CD14-positive monocyte (primary cell): ENCODE measurements at regions not wholly inside any gene's neighbourhood (a gene's known extent, or its start where the extent isn't known, plus 50 kb on each side); places are given as distances from the start of the nearest gene placed in this dataset.
A peak's percentile ranks its signal among the peaks of the same experiment; 100 is the strongest.

ENCODE experiments used
- DNase-seq, 3 donors: peaks; one replicate each; pipeline ENCODE4 v3.0.0-alpha.2; 2011 to 2022
- H2AFZ ChIP-seq: 2 replicates; pipeline ENCODE4 v1.6.0; 2012; ENCODE audit warnings: mild to moderate bottlenecking, low read depth, low read length, inconsistent platforms; ENCODE audit not compliant: insufficient read depth, poor library complexity, severe bottlenecking
- H3K27ac ChIP-seq, 2 donors: 1 replicate in 1 of 2; 2 replicates in 1 of 2; pipeline ENCODE4 v1.5.1; 2012 to 2013; ENCODE audit warnings: low read length in 2 of 2, control low read depth in 1 of 2, inconsistent platforms in 1 of 2, low read depth in 1 of 2, mild to moderate bottlenecking in 1 of 2
- H3K27me3 ChIP-seq, 2 donors: one replicate each; pipeline versions ENCODE4 v1.6.0 to v1.6.1; 2011 to 2013; ENCODE audit warnings: low read length in 2 of 2; ENCODE audit not compliant: control insufficient read depth in 2 of 2, insufficient read depth in 2 of 2
- H3K36me3 ChIP-seq, 2 donors: replicated peaks in 1 of 2; 1 replicate in 1 of 2; 2 replicates in 1 of 2; pipeline versions ENCODE4 v1.5.1 to v1.6.1; 2012 to 2013; ENCODE audit warnings: low read length in 2 of 2, control low read depth in 1 of 2, inconsistent platforms in 1 of 2, mild to moderate bottlenecking in 1 of 2; ENCODE audit not compliant: insufficient read depth in 2 of 2, control insufficient read depth in 1 of 2
- H3K4me1 ChIP-seq, 2 donors: 1 replicate in 1 of 2; 2 replicates in 1 of 2; pipeline versions ENCODE4 v1.5.1 to v1.6.1; 2012 to 2013; ENCODE audit warnings: low read length in 2 of 2, control low read depth in 1 of 2, inconsistent platforms in 1 of 2, mild to moderate bottlenecking in 1 of 2, moderate library complexity in 1 of 2; ENCODE audit not compliant: insufficient read depth in 2 of 2, control insufficient read depth in 1 of 2
- H3K4me2 ChIP-seq: replicated peaks from 2 replicates; pipeline ENCODE3; 2012; ENCODE audit warnings: low read length, moderate library complexity, mild to moderate bottlenecking; ENCODE audit not compliant: poor library complexity, severe bottlenecking; ENCODE audit errors: extremely low read depth
- H3K4me3 ChIP-seq, 3 experiments: fragments of 200-600 bp in 1 of 3; sonication (generic) in 1 of 3; replicated peaks in 1 of 3; 1 replicate in 2 of 3; 2 replicates in 1 of 3; pipeline ENCODE4 v1.5.1; 2011 to 2013; ENCODE audit warnings: low read length in 3 of 3, mild to moderate bottlenecking in 3 of 3, control low read depth in 2 of 3, low read depth in 2 of 3, inconsistent platforms in 1 of 3, moderate library complexity in 1 of 3
- H3K79me2 ChIP-seq: 2 replicates; pipeline ENCODE4 v1.6.0; 2012; ENCODE audit warnings: mild to moderate bottlenecking, control low read depth, inconsistent platforms, low read length, moderate library complexity; ENCODE audit not compliant: insufficient read depth
- H3K9ac ChIP-seq: 2 replicates; pipeline ENCODE4 v1.6.0; 2017; ENCODE audit warnings: low read length, mild to moderate bottlenecking; ENCODE audit not compliant: insufficient read depth, poor library complexity, severe bottlenecking
- H3K9me3 ChIP-seq, 2 donors: replicated peaks in 1 of 2; 1 replicate in 1 of 2; 2 replicates in 1 of 2; pipeline versions ENCODE4 v1.5.1 to v1.6.1; 2012 to 2013; ENCODE audit warnings: low read length in 2 of 2, control low read depth in 1 of 2; ENCODE audit not compliant: control insufficient read depth in 1 of 2, insufficient read depth in 1 of 2
- H4K20me1 ChIP-seq: 2 replicates; pipeline ENCODE4 v1.6.0; 2012; ENCODE audit warnings: mild to moderate bottlenecking, low read length, control low read depth, moderate library complexity; ENCODE audit not compliant: insufficient read depth
- H3K27ac Mint-ChIP-seq, 7 donors: one replicate each; pipeline ENCODE4 v1.8.0; 2020; ENCODE audit warnings: mild to moderate bottlenecking in 7 of 7, mixed read lengths in 7 of 7, moderate library complexity in 6 of 7, inconsistent platforms in 2 of 7
- H3K27me3 Mint-ChIP-seq, 3 donors: one replicate each; pipeline ENCODE4 v1.8.0; 2021 to 2022; ENCODE audit warnings: low read depth in 3 of 3, mild to moderate bottlenecking in 3 of 3, mixed read lengths in 3 of 3, moderate library complexity in 3 of 3, inconsistent platforms in 1 of 3
- H3K36me3 Mint-ChIP-seq, 2 donors: one replicate each; pipeline ENCODE4 v1.8.0; 2020; ENCODE audit warnings: mixed read lengths in 2 of 2, inconsistent platforms in 1 of 2, mild to moderate bottlenecking in 1 of 2
- H3K4me1 Mint-ChIP-seq: one replicate; pipeline ENCODE4 v1.8.0; 2020; ENCODE audit warnings: mild to moderate bottlenecking, mixed read lengths
- H3K4me3 Mint-ChIP-seq, 2 donors: one replicate each; pipeline ENCODE4 v1.8.0; 2020; ENCODE audit warnings: mild to moderate bottlenecking in 2 of 2, mixed read lengths in 2 of 2, moderate library complexity in 1 of 2
- H3K9me3 Mint-ChIP-seq, 7 donors: one replicate each; pipeline ENCODE4 v1.8.0; 2020 to 2022; ENCODE audit warnings: mixed read lengths in 7 of 7, mild to moderate bottlenecking in 6 of 7, moderate library complexity in 6 of 7, inconsistent platforms in 2 of 7
- WGBS: methylation state at CpG from one replicate; pipeline ENCODE4 v1.1.5; 2013; ENCODE audit warnings: missing lambda C conversion rate; ENCODE audit not compliant: insufficient coverage; 5-methylcytosine and 5-hydroxymethylcytosine counted together
- intact Hi-C, 2 donors: fragments of 100-400 bp; cut with micrococcal nuclease; formaldehyde crosslinking; loops; one replicate each; pipeline versions ENCODE4 v1.15.0 to v1.15.1; 2023
- TF ChIP-seq, protein P1 (sequence below): fragments of 200-600 bp; IDR thresholded peaks from one replicate; pipeline ENCODE4 v1.8.0; 2022; ENCODE audit warnings: antibody characterized with exemption, mild to moderate bottlenecking

DNA sequence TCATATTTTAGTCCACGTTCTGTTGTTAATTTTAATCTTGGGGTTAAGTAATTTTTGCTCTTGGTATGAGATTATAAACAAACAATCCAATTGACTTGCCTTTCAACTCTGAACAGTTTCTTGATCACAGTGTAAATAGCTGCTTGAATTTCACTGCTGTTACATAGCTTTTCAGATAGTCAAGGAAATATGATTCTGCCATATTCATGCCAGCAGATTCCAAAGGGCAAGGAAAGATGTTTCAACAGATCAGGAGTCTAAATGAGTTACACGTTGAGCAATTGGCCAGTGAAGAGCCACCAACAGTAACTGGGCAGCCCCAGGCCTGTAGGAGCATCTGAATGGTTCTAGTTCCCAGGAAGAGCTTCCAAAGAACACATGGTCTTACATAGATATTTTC, 93.6 kb downstream of the LEPR start:
- H3K27ac Mint-ChIP-seq, result no peak overlapping the region

DNA sequence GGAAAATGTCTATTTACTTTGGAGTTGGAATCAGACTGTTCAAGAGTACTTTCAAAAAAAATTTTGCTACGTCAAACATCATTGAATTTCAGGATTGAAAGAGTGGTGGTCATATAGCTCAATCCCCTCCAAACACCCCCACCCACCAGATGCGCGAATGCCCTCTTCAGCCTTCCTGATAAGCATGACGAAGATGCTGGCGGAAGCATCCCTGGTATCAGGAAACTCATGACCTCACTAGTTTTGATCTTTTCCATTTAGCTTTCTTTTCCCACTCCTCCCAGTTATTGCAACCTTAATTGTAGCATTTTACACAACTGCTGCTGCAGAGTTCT, 104.4 kb downstream of the LEPR start:
- 0% methylated on average over 4 of the region's 5 CpGs for WGBS
- Histone ChIP-seq H3K36me3 (no peaks in the 10 kb centered on the region), H4K20me1 (no peaks in the 10 kb centered on the region), H3K9me3 (peaks cover 5 to 8% of the 10 kb centered on the region in 2 donors), H3K79me2 (no peaks in the 10 kb centered on the region), H3K4me2 (peak overlapping the region; percentile 65), H2AFZ (no peak overlapping the region), H3K9ac (no peak overlapping the region), H3K27ac (no peak overlapping the region), H3K27me3 (peaks cover 41 to 51% of the 10 kb centered on the region in 2 donors), H3K4me1 (peaks cover 0 to 9% of the 10 kb centered on the region in 2 donors), H3K4me3 (peak overlapping the region in 1 of 3 experiments; percentile 53)
- H3K9me3 Mint-ChIP-seq, result peaks cover 0 to 20% (median 4%) of the 10 kb centered on the region in 7 donors
- peaks cover 37 to 52% (median 50%) of the 10 kb centered on the region in 3 donors for H3K27me3 Mint-ChIP-seq
- TF ChIP-seq, protein P1, sequence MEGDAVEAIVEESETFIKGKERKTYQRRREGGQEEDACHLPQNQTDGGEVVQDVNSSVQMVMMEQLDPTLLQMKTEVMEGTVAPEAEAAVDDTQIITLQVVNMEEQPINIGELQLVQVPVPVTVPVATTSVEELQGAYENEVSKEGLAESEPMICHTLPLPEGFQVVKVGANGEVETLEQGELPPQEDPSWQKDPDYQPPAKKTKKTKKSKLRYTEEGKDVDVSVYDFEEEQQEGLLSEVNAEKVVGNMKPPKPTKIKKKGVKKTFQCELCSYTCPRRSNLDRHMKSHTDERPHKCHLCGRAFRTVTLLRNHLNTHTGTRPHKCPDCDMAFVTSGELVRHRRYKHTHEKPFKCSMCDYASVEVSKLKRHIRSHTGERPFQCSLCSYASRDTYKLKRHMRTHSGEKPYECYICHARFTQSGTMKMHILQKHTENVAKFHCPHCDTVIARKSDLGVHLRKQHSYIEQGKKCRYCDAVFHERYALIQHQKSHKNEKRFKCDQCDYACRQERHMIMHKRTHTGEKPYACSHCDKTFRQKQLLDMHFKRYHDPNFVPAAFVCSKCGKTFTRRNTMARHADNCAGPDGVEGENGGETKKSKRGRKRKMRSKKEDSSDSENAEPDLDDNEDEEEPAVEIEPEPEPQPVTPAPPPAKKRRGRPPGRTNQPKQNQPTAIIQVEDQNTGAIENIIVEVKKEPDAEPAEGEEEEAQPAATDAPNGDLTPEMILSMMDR, result no peak
- H3K4me3 Mint-ChIP-seq, result peak overlapping the region; percentile 24 to 81
- DNase-seq, result no peak
- intact Hi-C loops, result no loop called here
- peaks cover 5% of the 10 kb centered on the region for H3K4me1 Mint-ChIP-seq
- no peak overlapping the region for H3K27ac Mint-ChIP-seq
- peaks cover 3 to 9% of the 10 kb centered on the region in 2 donors for H3K36me3 Mint-ChIP-seq

More for the DNA sequence above, 93.6 kb downstream of the LEPR start:
- Histone ChIP-seq H3K27me3 (no peaks in the 10 kb centered on the region), H3K9me3 (peaks cover 0 to under 1% of the 10 kb centered on the region in 2 donors), H3K79me2 (no peaks in the 10 kb centered on the region), H3K36me3 (no peaks in the 10 kb centered on the region), H3K4me3 (no peak overlapping the region), H3K4me2 (no peak overlapping the region), H3K9ac (no peak overlapping the region), H2AFZ (no peak overlapping the region), H3K4me1 (no peaks in the 10 kb centered on the region), H3K27ac (no peak overlapping the region), H4K20me1 (no peaks in the 10 kb centered on the region)
- no peak for DNase-seq
- TF ChIP-seq, protein P1, result no peak
- Mint-ChIP-seq H3K4me3 (no peak overlapping the region), H3K4me1 (no peaks in the 10 kb centered on the region), H3K27me3 (peaks cover 0 to 3% (median 1%) of the 10 kb centered on the region in 3 donors), H3K36me3 (no peaks in the 10 kb centered on the region), H3K9me3 (peaks cover 0 to 6% (median 2%) of the 10 kb centered on the region in 7 donors)
- intact Hi-C loops, result no loop called here
- WGBS, result 100% methylated on average over 1 of the region's 2 CpGs
